SK-N-SH treated with all-trans-retinoic acid at 6 μM for 48 hours (cell line): ENCODE measurements at regions not wholly inside any gene's neighbourhood (a gene's known extent, or its start where the extent isn't known, plus 50 kb on each side); places are given as distances from the start of the nearest gene placed in this dataset.

Source experiments
- ATAC-seq: fragments of 200-7000 bp; cut with Tn5 transposase; 3 replicates; pipeline ENCODE4 v1.9.1; 2020; ENCODE audit warnings: mild to moderate bottlenecking, moderate library complexity
- ARNTL ChIP-seq: fragments of 450-650 bp; formaldehyde crosslinking; IDR thresholded peaks from 2 replicates; pipeline ENCODE4 v1.5.0; 2020; ENCODE audit warnings: low read depth, mild to moderate bottlenecking, moderate library complexity, borderline replicate concordance
- CSDC2 ChIP-seq: fragments of 250-450 bp; sonication (Bioruptor Pico); IDR thresholded peaks from 2 replicates; pipeline ENCODE4 v1.5.0; 2020; ENCODE audit warnings: mild to moderate bottlenecking, moderate library complexity
- CSRNP3 ChIP-seq: fragments of 250-450 bp; sonication (Bioruptor Pico); IDR thresholded peaks from 2 replicates; pipeline ENCODE4 v1.5.1; 2021; ENCODE audit warnings: mild to moderate bottlenecking, moderate library complexity
- ESRRG ChIP-seq: fragments of 250-450 bp; sonication (Bioruptor Pico); IDR thresholded peaks from 2 replicates; pipeline ENCODE4 v1.6.1; 2021; ENCODE audit warnings: mild to moderate bottlenecking
- GLIS3 ChIP-seq: fragments of 250-450 bp; sonication (Bioruptor Pico); IDR thresholded peaks from 2 replicates; pipeline ENCODE4 v1.5.0; 2020; ENCODE audit warnings: mild to moderate bottlenecking, moderate library complexity
- ISL1 ChIP-seq: fragments of 250-450 bp; sonication (Bioruptor Pico); IDR thresholded peaks from 2 replicates; pipeline ENCODE4 v2.1.2; 2022; ENCODE audit warnings: mild to moderate bottlenecking, moderate library complexity
- OSR1 ChIP-seq: fragments of 250-450 bp; sonication (Bioruptor Pico); IDR thresholded peaks from 2 replicates; pipeline ENCODE4 v1.8.0; 2022; ENCODE audit warnings: moderate library complexity, mild to moderate bottlenecking, inconsistent platforms
- PATZ1 ChIP-seq: fragments of 250-450 bp; sonication (Bioruptor Pico); IDR thresholded peaks from 2 replicates; pipeline ENCODE4 v1.8.0; 2020; ENCODE audit warnings: mild to moderate bottlenecking, moderate library complexity, borderline replicate concordance
- PPARA ChIP-seq: fragments of 250-450 bp; sonication (Bioruptor Pico); IDR thresholded peaks from 2 replicates; pipeline ENCODE4 v1.5.0; 2020; ENCODE audit warnings: mild to moderate bottlenecking, borderline replicate concordance
- RARB ChIP-seq: fragments of 250-450 bp; sonication (Bioruptor Pico); IDR thresholded peaks from 2 replicates; pipeline ENCODE4 v1.8.0; 2021; ENCODE audit warnings: mild to moderate bottlenecking, moderate library complexity
- SNAI2 ChIP-seq: fragments of 250-450 bp; sonication (Bioruptor Pico); IDR thresholded peaks from 2 replicates; pipeline ENCODE4 v1.5.0; 2020; ENCODE audit warnings: mild to moderate bottlenecking, moderate library complexity
- TOX ChIP-seq: fragments of 250-450 bp; sonication (Bioruptor Pico); IDR thresholded peaks from 2 replicates; pipeline ENCODE4 v1.8.0; 2021; ENCODE audit warnings: mild to moderate bottlenecking, moderate library complexity, borderline replicate concordance
- TSHZ2 ChIP-seq: fragments of 250-450 bp; sonication (Bioruptor Pico); IDR thresholded peaks from 2 replicates; pipeline ENCODE4 v1.5.0; 2020; ENCODE audit warnings: mild to moderate bottlenecking, moderate library complexity
- ZC3H10 ChIP-seq: fragments of 250-450 bp; sonication (Bioruptor Pico); IDR thresholded peaks from 2 replicates; pipeline ENCODE4 v1.5.1; 2021; ENCODE audit warnings: mild to moderate bottlenecking, moderate library complexity
- ZFP3 ChIP-seq: fragments of 250-450 bp; sonication (Bioruptor Pico); IDR thresholded peaks from 2 replicates; pipeline ENCODE4 v1.5.0; 2020; ENCODE audit warnings: mild to moderate bottlenecking, moderate library complexity
- ZFP30 ChIP-seq: fragments of 450-650 bp; formaldehyde crosslinking; IDR thresholded peaks from 2 replicates; pipeline ENCODE4 v1.5.0; 2022; ENCODE audit warnings: mild to moderate bottlenecking, moderate library complexity
- ZNF565 ChIP-seq: fragments of 450-650 bp; formaldehyde crosslinking; conservative IDR thresholded peaks from 2 replicates; pipeline ENCODE4 v1.5.0; 2020; ENCODE audit warnings: low read depth, mild to moderate bottlenecking, moderate library complexity
- ZNF70 ChIP-seq: fragments of 450-650 bp; formaldehyde crosslinking; IDR thresholded peaks from 2 replicates; pipeline ENCODE4 v1.5.0; 2020; ENCODE audit warnings: mild to moderate bottlenecking, moderate library complexity
- TF ChIP-seq, protein P1 (sequence below): fragments of 250-450 bp; sonication (Bioruptor Pico); IDR thresholded peaks from 2 replicates; pipeline ENCODE4 v1.8.0; 2021; ENCODE audit warnings: low read depth, mild to moderate bottlenecking, moderate library complexity, borderline replicate concordance
- TF ChIP-seq, protein P2 (sequence below): fragments of 250-450 bp; sonication (Bioruptor Pico); IDR thresholded peaks from 2 replicates; pipeline ENCODE4 v1.5.1; 2020; ENCODE audit warnings: low read depth, mild to moderate bottlenecking, moderate library complexity

- ATAC-seq: no peak
- TF ChIP-seq RARB (CRISPR knock-in tag): no peak
- no peak for TF ChIP-seq CSRNP3
- no peak for TF ChIP-seq ZC3H10 (CRISPR knock-in tag)
- no peak for TF ChIP-seq ISL1 (CRISPR knock-in tag)
- no peak for TF ChIP-seq TOX (CRISPR knock-in tag)
- TF ChIP-seq PPARA: no peak
- no peak for TF ChIP-seq ARNTL (CRISPR knock-in tag)
- TF ChIP-seq ZFP30 (CRISPR knock-in tag): no peak
- no peak for TF ChIP-seq ZNF565 (CRISPR knock-in tag)
- TF ChIP-seq SNAI2 (CRISPR knock-in tag): no peak
- TF ChIP-seq ZFP3 (CRISPR knock-in tag): no peak
- no peak for TF ChIP-seq ZNF70 (CRISPR knock-in tag)
- TF ChIP-seq, protein P1, sequence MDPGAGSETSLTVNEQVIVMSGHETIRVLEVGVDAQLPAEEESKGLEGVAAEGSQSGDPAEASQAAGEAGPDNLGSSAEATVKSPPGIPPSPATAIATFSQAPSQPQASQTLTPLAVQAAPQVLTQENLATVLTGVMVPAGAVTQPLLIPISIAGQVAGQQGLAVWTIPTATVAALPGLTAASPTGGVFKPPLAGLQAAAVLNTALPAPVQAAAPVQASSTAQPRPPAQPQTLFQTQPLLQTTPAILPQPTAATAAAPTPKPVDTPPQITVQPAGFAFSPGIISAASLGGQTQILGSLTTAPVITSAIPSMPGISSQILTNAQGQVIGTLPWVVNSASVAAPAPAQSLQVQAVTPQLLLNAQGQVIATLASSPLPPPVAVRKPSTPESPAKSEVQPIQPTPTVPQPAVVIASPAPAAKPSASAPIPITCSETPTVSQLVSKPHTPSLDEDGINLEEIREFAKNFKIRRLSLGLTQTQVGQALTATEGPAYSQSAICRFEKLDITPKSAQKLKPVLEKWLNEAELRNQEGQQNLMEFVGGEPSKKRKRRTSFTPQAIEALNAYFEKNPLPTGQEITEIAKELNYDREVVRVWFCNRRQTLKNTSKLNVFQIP (CRISPR knock-in tag): no peak
- TF ChIP-seq GLIS3: no peak
- no peak for TF ChIP-seq PATZ1
- no peak for TF ChIP-seq OSR1
- no peak for TF ChIP-seq ESRRG (CRISPR knock-in tag)
- TF ChIP-seq, protein P2, sequence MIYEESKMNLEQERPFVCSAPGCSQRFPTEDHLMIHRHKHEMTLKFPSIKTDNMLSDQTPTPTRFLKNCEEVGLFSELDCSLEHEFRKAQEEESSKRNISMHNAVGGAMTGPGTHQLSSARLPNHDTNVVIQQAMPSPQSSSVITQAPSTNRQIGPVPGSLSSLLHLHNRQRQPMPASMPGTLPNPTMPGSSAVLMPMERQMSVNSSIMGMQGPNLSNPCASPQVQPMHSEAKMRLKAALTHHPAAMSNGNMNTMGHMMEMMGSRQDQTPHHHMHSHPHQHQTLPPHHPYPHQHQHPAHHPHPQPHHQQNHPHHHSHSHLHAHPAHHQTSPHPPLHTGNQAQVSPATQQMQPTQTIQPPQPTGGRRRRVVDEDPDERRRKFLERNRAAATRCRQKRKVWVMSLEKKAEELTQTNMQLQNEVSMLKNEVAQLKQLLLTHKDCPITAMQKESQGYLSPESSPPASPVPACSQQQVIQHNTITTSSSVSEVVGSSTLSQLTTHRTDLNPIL (CRISPR knock-in tag): no peak
Observed at GRCh38 chr17:54760836-54761235, 139.8 kb upstream of the TOM1L1 start.

DNA sequence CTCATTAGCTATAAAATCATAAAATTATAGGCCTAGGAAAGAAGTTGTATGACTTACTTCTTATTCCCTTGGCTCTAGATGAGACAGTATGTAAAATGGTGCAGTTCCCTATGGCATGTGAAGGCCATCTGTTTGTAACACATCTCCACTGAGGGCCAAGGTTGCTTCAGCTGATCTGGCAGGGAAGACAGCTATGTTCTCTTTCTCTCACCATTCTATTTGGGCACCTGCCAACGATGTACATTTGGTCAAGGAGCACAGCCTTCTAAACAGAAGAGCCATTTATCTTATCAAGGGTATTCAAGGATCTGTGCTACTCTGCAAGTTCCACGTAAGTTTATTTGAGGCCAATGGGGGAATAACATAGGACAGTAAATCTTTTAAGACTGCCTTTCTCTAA is 129.8 kb upstream of the TOM1L1 start:
- ATAC-seq: no peak
- no peak for TF ChIP-seq ISL1 (CRISPR knock-in tag)
- TF ChIP-seq, protein P1 (CRISPR knock-in tag): no peak
- TF ChIP-seq TSHZ2 (CRISPR knock-in tag): no peak
- no peak for TF ChIP-seq CSRNP3
- no peak for TF ChIP-seq ZNF565 (CRISPR knock-in tag)
- no peak for TF ChIP-seq ZC3H10 (CRISPR knock-in tag)
- TF ChIP-seq CSDC2: no peak
